T47D (cell line): ENCODE measurements at regions not wholly inside any gene's neighbourhood (a gene's known extent, or its start where the extent isn't known, plus 50 kb on each side); places are given as distances from the start of the nearest gene placed in this dataset.

ENCODE experiments used
- DNase-seq, 2 experiments: peaks; one replicate each; pipeline versions ENCODE4 v3.0.0 to v3.0.0-alpha.2; 2011 to 2012; ENCODE audit warnings: low read depth in 1 of 2, low spot score in 1 of 2
- JUND ChIP-seq: IDR thresholded peaks from 2 replicates; pipeline ENCODE4 v1.6.1; 2012; ENCODE audit warnings: low read depth
- in situ Hi-C: cut with HindIII; loops from 2 replicates; pipeline ENCODE4 v1.10.0; 2016; ENCODE audit warnings: low sequenced_read_pairs, low pct_unique_long_range_greater_than_20kb

DNA sequence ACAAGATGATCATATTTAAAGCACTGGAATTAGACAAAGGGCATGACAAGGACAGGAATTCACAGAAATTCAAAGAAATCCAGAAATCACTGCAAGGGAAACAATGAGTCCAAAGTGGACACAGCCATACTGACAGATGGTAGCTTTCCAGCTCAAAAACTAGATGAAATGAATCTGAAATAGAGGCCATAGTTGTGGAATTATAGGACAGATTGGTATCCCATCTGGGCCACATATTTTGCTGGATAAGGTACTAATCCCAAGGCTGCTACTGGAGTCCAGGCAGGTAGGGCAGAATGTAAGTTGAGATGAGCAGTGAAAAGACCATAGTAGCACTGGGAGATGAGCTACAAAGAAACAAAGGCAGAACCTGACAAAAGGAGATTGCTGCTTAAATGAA is 258.3 kb upstream of the ANO3 start:
- in situ Hi-C loops = no loop called here
- no peak for TF ChIP-seq JUND
- no peak for DNase-seq

DNA sequence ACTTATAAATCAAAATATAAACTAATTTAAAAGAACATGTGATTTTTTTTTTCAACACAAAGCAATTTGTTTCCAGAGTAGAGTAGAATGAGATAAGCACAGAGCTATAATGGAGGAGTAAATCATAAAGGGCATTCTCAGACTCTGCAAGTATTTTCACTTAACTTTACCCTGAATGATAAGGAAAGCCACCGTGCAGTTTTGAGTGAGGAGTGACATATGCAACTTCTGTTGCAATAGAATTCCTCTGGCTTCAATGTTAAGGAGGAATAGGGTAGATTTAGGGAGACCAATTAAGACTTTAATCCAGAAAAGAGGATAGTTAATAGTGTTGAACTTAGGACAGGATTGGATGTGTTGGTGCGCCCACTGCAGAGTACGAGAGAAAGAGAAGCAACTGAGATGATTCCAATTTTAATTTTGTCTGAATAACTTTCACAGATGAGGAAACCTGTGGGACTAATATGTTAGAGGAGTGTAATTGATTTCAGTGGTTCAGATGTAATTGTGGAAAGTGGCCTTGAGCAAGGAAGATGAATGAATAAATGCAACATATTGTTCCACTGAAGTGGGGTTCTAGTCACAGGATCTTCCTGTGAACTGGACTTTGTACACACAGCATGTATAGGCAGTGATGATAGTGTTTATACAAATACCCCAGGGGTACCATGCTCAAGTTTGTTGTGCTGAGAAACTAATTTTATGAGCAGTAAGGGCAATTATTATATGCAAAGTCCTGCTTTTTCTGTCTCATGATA is 255.5 kb upstream of the ANO3 start:
- no peak for TF ChIP-seq JUND

DNA sequence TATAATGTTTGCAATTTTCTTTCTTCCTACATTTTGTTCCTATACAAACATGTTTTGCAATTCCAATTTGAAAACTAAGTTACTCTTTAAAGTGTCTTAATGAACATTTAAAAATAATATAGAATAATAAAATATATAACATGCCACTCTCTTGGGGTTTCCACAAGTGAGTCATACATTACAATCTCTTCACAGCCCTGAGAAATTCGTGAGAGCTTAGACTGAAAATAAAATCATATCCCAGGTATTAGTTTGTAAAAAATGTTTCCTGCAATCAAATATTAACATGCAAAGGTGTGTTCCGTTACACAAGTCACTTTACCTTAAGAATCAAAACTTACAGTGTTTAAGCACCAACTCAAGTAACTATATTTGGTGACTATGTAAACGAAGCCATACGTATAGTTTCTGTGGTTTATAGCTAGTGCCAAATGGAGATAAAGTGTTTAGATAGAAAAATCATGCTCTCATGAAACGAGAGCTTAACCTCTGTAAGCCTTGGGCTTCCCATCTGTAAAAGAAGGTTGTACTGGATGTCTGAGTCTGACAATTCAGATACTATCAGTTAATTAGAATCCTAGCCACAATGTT is 253.6 kb upstream of the ANO3 start:
- in situ Hi-C loops = no loop called here
- no peak for DNase-seq
- TF ChIP-seq JUND = no peak

More for the DNA sequence above, 255.5 kb upstream of the ANO3 start:
- in situ Hi-C loops = no loop called here
- no peak for DNase-seq

DNA sequence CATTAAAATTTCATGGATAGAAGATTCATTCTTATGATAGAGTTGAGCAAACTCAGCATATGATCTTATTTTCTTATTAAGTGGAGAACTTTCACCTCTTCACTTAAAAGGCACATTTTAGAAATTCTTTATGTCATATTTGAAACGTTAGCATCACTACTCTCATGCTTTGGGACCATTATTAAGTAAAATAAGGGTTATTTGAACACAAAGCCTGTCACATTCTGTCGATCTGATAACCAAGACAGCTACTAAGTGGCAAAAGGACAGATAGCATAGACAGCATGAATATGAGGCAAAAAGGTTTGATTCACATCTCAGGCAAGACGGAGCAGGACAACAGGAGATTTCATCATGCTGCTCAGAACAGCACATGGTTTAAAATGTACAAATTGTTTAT is 247.6 kb upstream of the ANO3 start:
- TF ChIP-seq JUND = no peak
- in situ Hi-C loops = no loop called here
- no peak for DNase-seq

DNA sequence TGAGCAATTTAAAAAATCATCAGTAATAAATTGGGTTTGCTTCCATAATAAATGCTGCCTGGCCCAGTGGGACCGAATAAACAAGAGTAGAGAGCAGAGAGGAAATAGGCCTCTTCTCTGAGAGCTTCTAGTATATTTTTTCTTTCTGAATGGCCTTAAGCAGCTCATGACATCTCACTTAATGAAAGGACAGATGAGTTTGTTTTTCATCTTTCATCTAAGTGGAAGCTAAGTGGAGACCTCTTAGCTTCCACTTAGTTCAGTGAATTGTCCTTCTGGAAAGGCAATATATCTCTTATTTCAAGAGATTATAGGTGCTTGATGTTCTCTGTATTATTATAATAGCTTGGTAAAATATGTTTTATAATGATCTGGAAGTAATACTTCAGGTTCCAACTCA is 245.9 kb upstream of the ANO3 start:
- in situ Hi-C loops = no loop called here
- no peak for TF ChIP-seq JUND
- DNase-seq = no peak

DNA sequence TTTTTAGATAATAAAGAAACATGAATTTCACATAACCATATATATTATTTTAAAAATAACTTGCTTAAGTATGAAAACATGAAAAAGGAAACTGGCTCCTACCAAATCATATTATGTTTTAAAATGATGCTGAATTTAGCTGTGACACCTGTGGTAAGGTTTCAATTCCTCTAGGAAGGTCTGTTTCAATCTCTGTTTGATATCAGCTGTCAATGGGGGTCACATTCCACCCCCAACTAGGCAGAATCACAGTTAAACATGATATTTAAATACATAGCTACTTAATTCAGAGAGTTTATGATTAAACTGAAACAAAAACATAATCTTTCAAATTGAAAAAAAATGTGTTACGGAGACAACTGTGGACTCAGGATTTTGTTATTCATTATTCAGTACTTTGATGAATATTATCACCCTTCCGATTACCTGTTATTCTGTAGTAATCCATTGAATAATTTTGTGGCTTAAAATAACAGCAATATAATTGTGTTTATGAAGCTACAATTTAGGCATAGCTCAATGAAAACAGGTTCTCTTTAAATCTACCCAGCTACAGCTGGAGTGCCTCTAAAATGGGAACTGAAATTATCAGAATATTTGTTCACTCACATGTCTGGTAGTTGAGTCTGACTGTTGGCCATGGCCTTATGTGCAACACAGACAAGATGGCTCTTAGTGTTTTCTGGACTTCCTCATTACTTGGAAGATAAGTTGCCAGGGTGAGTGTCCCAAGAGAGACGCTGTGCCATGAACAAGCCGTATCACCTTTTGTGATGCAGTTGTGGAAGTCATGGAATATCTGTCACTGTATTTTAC is 244.6 kb upstream of the ANO3 start:
- in situ Hi-C loops = no loop called here
- no peak for DNase-seq
- TF ChIP-seq JUND = no peak

DNA sequence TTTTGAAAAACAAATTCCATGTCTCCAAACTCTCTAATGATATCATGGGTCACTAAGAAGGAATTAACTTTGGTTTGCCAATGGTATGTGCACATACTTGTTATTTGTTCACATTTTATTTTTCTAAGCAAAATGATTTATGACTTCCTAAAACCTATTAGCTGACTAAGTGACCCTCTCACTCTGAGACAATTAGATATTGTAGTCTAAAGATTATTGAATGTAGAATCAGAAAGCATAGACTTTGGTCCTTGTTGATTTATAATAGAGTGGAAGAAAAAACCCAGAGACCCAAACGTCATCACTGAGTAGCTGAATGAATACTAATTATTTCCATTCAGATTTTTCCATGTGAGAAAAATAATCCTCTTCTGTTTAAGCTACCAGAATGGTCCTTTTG is 243.5 kb upstream of the ANO3 start:
- TF ChIP-seq JUND = no peak
- in situ Hi-C loops = no loop called here
- no peak for DNase-seq

DNA sequence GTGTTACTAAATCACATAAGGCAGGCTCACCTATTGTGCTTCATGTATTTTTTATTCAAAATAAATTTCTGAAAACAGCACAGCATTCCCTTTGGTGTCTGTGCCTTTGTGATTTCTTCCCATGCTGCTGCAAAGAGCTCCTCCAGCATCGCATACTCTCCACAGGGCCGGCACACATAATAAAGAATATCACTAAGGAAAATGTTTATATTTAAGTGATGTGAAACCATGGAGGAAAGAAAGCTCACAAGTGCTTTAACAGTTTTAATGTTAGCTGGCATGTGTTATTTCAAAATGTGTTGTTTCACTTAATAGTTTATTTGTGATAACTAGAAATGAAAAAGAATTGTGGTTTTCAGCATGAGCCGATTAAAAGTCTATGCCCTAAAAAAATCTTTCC is 241.3 kb upstream of the ANO3 start:
- TF ChIP-seq JUND = no peak
- in situ Hi-C loops = no loop called here

DNA sequence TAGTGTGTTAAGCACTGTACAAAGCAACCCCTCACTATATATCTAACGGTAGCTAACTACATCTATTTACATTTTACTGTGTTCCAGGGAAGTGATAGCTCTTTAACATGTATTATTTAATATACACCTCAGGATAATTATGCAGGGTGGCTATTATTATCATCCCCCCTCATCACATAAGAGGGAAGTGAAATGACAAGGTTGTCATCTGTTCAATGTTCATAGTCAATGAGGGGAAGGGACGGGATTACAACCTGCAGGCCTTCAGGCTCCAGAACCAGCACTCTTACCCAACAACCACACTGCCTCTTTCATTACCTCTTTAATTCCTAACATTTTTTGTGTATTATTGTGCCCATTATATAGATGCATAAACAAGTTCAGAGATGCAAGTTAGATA is 238.7 kb upstream of the ANO3 start:
- DNase-seq = no peak
- no peak for TF ChIP-seq JUND
- in situ Hi-C loops = no loop called here

More for the DNA sequence above, 241.3 kb upstream of the ANO3 start:
- no peak for DNase-seq

DNA sequence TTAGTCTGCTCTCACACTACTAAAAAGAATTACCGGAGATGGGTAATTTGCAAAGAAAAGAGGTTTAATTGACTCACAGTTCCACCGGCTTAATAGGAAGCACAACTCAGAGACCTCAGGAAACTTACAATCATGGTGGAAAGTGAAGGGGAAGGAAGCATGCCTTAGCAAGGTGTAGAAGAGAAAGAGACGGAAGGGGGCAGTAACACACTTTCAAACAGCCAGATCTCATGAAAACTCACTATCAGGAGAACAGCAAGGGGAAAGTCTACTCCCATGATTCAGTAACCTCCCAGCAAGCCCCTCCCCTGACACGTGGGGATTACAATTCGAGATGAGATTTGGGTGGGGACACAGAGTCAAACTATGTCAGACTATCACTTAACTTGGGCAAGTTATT is 236.6 kb upstream of the ANO3 start:
- TF ChIP-seq JUND = no peak
- in situ Hi-C loops = no loop called here
- DNase-seq = peak in 1 of 2 experiments; percentile 23

DNA sequence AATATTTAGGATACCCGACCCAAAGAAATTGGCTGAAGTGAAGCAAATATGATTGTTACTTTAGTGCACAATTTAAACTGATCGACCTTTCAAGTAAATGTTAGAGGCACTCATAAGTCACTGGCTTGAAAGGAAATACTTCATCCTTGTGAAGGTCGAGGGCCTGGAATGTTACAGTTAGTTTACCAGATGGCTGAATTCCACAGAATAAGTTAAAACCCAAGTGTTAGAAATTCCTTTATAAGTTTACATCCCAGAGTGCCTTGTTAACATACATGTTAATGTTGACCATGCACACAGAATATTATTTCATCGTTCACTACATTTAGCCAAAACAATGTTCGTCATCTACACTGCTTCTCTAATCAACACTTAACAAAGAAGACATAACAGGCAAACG is 235.5 kb upstream of the ANO3 start:
- no peak for TF ChIP-seq JUND
- DNase-seq = no peak
- in situ Hi-C loops = no loop called here

DNA sequence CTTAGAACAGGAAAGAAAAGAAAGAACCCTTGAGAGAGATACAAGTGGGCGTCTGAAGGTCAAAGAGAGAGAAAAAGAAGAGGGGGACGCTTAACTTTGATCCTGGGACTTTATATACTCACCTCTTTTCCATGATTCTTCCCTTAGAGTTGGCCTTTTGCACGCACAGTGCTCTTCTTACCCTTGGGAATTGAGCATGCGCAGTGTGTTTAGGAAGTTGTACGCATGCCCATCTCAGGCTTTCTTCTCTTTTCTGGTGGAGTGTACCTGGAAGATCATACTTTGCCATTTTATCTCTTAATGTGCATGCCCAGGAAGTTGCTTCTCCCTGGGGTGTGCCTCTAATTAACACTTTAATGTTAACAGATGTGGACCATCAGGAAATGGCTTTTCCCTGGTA is 229.6 kb upstream of the ANO3 start:
- no peak for DNase-seq
- in situ Hi-C loops = no loop called here
- TF ChIP-seq JUND = no peak
